OCI-LY7 (cell line): ENCODE measurements at regions not wholly inside any gene's neighbourhood (a gene's known extent, or its start where the extent isn't known, plus 50 kb on each side); places are given as distances from the start of the nearest gene placed in this dataset.

Experiments
- CTCF ChIP-seq: fragments of 200-600 bp; sonication (generic); conservative IDR thresholded peaks from 2 replicates; pipeline ENCODE4 v1.5.1; 2014; ENCODE audit warnings: mild to moderate bottlenecking, antibody characterized with exemption, low read length, moderate library complexity, mixed read lengths
- EZH2phosphoT487 ChIP-seq: fragments of 200-600 bp; sonication (generic); IDR thresholded peaks from 2 replicates; pipeline ENCODE4 v1.6.1; 2018; ENCODE audit warnings: low read depth, borderline replicate concordance, mild to moderate bottlenecking, mixed run types, antibody characterized with exemption, low read length, moderate library complexity, mixed read lengths

DNA sequence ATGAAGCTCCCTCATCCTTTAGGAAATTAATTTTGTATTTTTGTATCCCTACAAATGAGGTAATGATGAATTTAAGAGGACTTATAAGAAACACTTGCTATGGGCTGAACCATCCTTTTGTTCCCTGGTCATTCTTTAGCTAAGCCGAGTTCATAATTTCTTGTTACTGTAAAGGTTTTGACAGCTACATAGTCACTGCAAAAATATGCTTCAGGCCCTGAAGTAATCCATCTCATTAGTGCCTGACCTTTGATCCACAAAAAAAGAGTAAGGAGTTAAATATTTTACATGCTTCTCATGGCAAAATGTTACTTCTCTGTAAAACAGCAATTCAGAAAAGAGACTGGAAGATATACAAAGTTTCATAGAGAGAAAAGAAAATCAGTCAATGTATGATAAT, 290.6 kb upstream of the SLIT2 start:
- no peak for TF ChIP-seq CTCF
- no peak for TF ChIP-seq EZH2phosphoT487
